H1 (cell line): ENCODE measurements at regions not wholly inside any gene's neighbourhood (a gene's known extent, or its start where the extent isn't known, plus 50 kb on each side); places are given as distances from the start of the nearest gene placed in this dataset.

Source experiments
- CREB1 ChIP-seq: IDR thresholded peaks from 2 replicates; pipeline ENCODE4 v1.6.1; 2012; ENCODE audit warnings: inconsistent platforms
- EP300 ChIP-seq, 2 experiments: IDR thresholded peaks; 1 replicate in 1 of 2; 2 replicates in 1 of 2; pipeline ENCODE4 v1.6.1; 2011 to 2012; ENCODE audit warnings: low read depth in 2 of 2, low read length in 2 of 2, mild to moderate bottlenecking in 2 of 2, borderline replicate concordance in 1 of 2, inconsistent platforms in 1 of 2, moderate library complexity in 1 of 2
- NRF1 ChIP-seq: IDR thresholded peaks from 2 replicates; pipeline ENCODE4 v1.6.1; 2011; ENCODE audit warnings: mild to moderate bottlenecking, low read depth, low read length, improper control_type of control experiment
- POLR2AphosphoS5 ChIP-seq: IDR thresholded peaks from 2 replicates; pipeline ENCODE4 v1.6.1; 2011; ENCODE audit warnings: low read depth, low read length
- RAD21 ChIP-seq, 2 experiments: IDR thresholded peaks in 1 of 2; conservative IDR thresholded peaks in 1 of 2; 2 replicates each; pipeline ENCODE4 v1.6.1; 2011; ENCODE audit warnings: low read depth in 2 of 2, low read length in 2 of 2, improper control_type of control experiment in 1 of 2, inconsistent platforms in 1 of 2, mild to moderate bottlenecking in 1 of 2, moderate library complexity in 1 of 2
- TF ChIP-seq, protein P1 (sequence below): IDR thresholded peaks from 2 replicates; pipeline ENCODE4 v1.6.1; 2011; ENCODE audit warnings: low read depth, mild to moderate bottlenecking, low read length; ENCODE audit not compliant: insufficient read depth

DNA sequence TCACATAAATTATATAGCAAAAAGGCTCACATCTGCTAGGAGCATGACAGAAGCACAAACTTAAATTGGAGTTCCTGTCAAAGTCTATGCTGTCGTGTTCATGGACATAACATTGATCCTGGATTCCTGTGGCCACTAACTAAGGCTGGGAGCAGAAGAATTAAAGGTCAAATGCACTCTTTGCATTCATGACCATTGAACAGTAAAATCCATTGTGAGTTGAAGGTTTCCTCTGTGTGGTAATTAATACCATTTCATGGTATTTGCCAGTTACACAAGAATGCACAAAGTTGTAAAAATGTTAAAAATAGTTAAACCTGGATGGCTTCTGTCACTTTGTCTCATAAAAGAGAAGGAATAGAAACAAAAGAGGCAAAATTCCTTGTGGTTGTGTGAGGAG is 242.6 kb downstream of the NPR3 start:
- TF ChIP-seq NRF1 (no peak), POLR2AphosphoS5 (no peak), RAD21 (IDR thresholded peaks at IDR 0.05 in 1 of 2, conservative IDR thresholded peaks at IDR 0.05 in 1 of 2; ENCODE audit: low read depth in 2 of 2, low read length in 2 of 2) (no peak), CREB1 (no peak), EP300 (IDR thresholded peaks at IDR 0.05; ENCODE audit: borderline replicate concordance in 1 of 2, low read depth in 2 of 2, low read length in 2 of 2) (no peak)
- TF ChIP-seq, protein P1, sequence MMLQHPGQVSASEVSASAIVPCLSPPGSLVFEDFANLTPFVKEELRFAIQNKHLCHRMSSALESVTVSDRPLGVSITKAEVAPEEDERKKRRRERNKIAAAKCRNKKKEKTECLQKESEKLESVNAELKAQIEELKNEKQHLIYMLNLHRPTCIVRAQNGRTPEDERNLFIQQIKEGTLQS = no peak
